Neural progenitor cell (in vitro differentiated cells): ENCODE measurements at regions not wholly inside any gene's neighbourhood (a gene's known extent, or its start where the extent isn't known, plus 50 kb on each side); places are given as distances from the start of the nearest gene placed in this dataset.

Experiments
- DNase-seq: peaks from one replicate; pipeline ENCODE4 v3.0.0-alpha.2; 2016; ENCODE audit warnings: low spot score
- H2AFZ ChIP-seq: fragments of 200-600 bp; sonication (generic); replicated peaks from 2 replicates; pipeline ENCODE4 v1.6.1; 2016; ENCODE audit warnings: antibody characterized with exemption
- H3F3A ChIP-seq: fragments of 200-600 bp; sonication (generic); 2 replicates; pipeline ENCODE4 v1.6.1; 2016; ENCODE audit warnings: antibody characterized with exemption, low read depth
- H3K27ac ChIP-seq: fragments of 200-600 bp; sonication (generic); 2 replicates; pipeline ENCODE4 v1.5.1; 2016; ENCODE audit warnings: mild to moderate bottlenecking
- H3K27me3 ChIP-seq: fragments of 200-600 bp; sonication (generic); 2 replicates; pipeline ENCODE4 v1.6.1; 2016; ENCODE audit warnings: mild to moderate bottlenecking, moderate library complexity
- H3K36me3 ChIP-seq: fragments of 200-600 bp; sonication (generic); 2 replicates; pipeline ENCODE4 v1.5.1; 2016
- H3K4me1 ChIP-seq: fragments of 200-600 bp; sonication (generic); 2 replicates; pipeline ENCODE4 v1.6.1; 2016; ENCODE audit warnings: mixed run types
- H3K4me2 ChIP-seq: fragments of 200-600 bp; sonication (generic); 2 replicates; pipeline ENCODE4 v1.6.1; 2016
- H3K4me3 ChIP-seq: fragments of 200-600 bp; sonication (generic); 2 replicates; pipeline ENCODE4 v1.5.1; 2016
- H3K79me2 ChIP-seq: fragments of 200-600 bp; sonication (generic); 2 replicates; pipeline ENCODE4 v1.6.1; 2016; ENCODE audit warnings: low read depth
- H3K9ac ChIP-seq: fragments of 200-600 bp; sonication (generic); 2 replicates; pipeline ENCODE4 v1.6.1; 2016
- H3K9me3 ChIP-seq: fragments of 200-600 bp; sonication (generic); 2 replicates; pipeline ENCODE4 v1.5.1; 2016; ENCODE audit warnings: low read depth
- H4K20me1 ChIP-seq: fragments of 200-600 bp; sonication (generic); 2 replicates; pipeline ENCODE4 v1.6.1; 2016; ENCODE audit warnings: low read depth
- H3K27ac Mint-ChIP-seq: 3 replicates; pipeline ENCODE4 v1.8.0; 2021; ENCODE audit warnings: mixed read lengths
- H3K27me3 Mint-ChIP-seq: 2 replicates; pipeline ENCODE4 v1.8.0; 2022; ENCODE audit warnings: low read depth, mild to moderate bottlenecking, inconsistent platforms, moderate library complexity, mixed read lengths; ENCODE audit not compliant: insufficient read depth
- H3K36me3 Mint-ChIP-seq: 3 replicates; pipeline ENCODE4 v1.8.0; 2021; ENCODE audit warnings: mixed read lengths
- H3K4me1 Mint-ChIP-seq: 3 replicates; pipeline ENCODE4 v1.8.0; 2021; ENCODE audit warnings: mixed read lengths
- H3K4me3 Mint-ChIP-seq: 3 replicates; pipeline ENCODE4 v1.8.0; 2021; ENCODE audit warnings: mild to moderate bottlenecking, moderate library complexity, mixed read lengths
- H3K9me3 Mint-ChIP-seq: 3 replicates; pipeline ENCODE4 v1.8.0; 2020; ENCODE audit warnings: mixed read lengths
- EZH2 ChIP-seq: fragments of 200-600 bp; sonication (generic); IDR thresholded peaks from 2 replicates; pipeline ENCODE4 v1.6.1; 2017; ENCODE audit warnings: antibody characterized with exemption, mild to moderate bottlenecking, moderate library complexity
- EZH2phosphoT487 ChIP-seq: fragments of 200-600 bp; sonication (generic); IDR thresholded peaks from 2 replicates; pipeline ENCODE4 v1.6.1; 2017; ENCODE audit warnings: antibody characterized with exemption
- TF ChIP-seq, protein P1 (sequence below): fragments of 200-600 bp; sonication (generic); IDR thresholded peaks from 2 replicates; pipeline ENCODE4 v1.5.1; 2017; ENCODE audit warnings: antibody characterized with exemption, mild to moderate bottlenecking

DNA sequence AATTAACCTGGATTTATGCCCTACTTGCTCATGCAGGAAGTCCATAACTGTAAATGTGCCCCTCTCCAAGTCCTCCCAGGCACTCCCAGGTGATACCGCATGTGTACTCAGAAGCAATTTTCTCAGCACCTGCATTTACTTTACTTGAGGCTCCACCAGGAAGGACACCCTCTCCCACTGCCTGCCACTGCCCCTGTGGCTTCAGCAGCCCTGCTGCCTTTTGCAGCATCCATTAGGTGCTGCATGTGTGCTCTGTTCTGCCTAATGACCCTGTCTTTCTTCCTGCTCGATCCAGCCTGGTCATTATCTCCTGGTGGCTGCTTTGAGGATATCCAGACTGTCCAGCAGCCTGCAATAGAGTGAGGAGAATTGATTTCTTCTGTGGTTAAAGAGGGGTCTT, 107.6 kb upstream of the SEMA6D start:
- H3K27ac Mint-ChIP-seq = no peak overlapping the region
- TF ChIP-seq, protein P1, sequence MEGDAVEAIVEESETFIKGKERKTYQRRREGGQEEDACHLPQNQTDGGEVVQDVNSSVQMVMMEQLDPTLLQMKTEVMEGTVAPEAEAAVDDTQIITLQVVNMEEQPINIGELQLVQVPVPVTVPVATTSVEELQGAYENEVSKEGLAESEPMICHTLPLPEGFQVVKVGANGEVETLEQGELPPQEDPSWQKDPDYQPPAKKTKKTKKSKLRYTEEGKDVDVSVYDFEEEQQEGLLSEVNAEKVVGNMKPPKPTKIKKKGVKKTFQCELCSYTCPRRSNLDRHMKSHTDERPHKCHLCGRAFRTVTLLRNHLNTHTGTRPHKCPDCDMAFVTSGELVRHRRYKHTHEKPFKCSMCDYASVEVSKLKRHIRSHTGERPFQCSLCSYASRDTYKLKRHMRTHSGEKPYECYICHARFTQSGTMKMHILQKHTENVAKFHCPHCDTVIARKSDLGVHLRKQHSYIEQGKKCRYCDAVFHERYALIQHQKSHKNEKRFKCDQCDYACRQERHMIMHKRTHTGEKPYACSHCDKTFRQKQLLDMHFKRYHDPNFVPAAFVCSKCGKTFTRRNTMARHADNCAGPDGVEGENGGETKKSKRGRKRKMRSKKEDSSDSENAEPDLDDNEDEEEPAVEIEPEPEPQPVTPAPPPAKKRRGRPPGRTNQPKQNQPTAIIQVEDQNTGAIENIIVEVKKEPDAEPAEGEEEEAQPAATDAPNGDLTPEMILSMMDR = no peak
- TF ChIP-seq EZH2phosphoT487 (no peak), EZH2 (no peak)

DNA sequence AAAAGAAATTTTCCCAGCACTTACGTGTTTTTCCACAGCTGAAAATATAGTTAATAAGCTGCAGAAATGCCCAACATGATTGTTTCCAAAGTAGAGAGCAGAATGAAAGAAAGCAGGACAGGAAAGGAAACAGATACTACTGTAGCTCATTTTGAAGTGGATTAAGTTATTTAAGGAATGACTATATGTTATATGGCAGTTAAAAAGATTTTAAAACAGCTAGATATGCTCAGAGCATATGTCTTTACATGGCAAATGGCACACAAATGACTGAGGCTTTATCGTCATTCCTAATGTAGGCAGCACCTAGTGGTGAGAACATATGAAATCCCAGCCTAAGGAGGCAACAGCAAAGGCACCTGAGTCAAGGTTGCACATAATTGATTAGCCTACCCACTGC, 106.6 kb upstream of the SEMA6D start:
- H3K4me1 ChIP-seq = peaks cover 20% of the 10 kb centered on the region
- TF ChIP-seq EZH2phosphoT487 = no peak
- no peak for TF ChIP-seq EZH2
- TF ChIP-seq, protein P1 = no peak
- Mint-ChIP-seq H3K36me3 (no peaks in the 10 kb centered on the region), H3K27ac (no peak overlapping the region), H3K27me3 (no peaks in the 10 kb centered on the region), H3K4me1 (peaks cover 11% of the 10 kb centered on the region), H3K4me3 (no peak overlapping the region), H3K9me3 (no peaks in the 10 kb centered on the region)
- no peak overlapping the region for H3K4me2 ChIP-seq
- DNase-seq = no peak
- no peaks in the 10 kb centered on the region for H3K36me3 ChIP-seq
- no peaks in the 10 kb centered on the region for H4K20me1 ChIP-seq
- H3K9ac ChIP-seq = no peak overlapping the region
- no peaks in the 10 kb centered on the region for H3K79me2 ChIP-seq
- no peak overlapping the region for H2AFZ ChIP-seq
- no peak overlapping the region for H3K4me3 ChIP-seq
- no peaks in the 10 kb centered on the region for H3K9me3 ChIP-seq
- H3K27ac ChIP-seq = no peak overlapping the region
- H3K27me3 ChIP-seq = no peaks in the 10 kb centered on the region
- peaks cover 10% of the 10 kb centered on the region for H3F3A ChIP-seq

More for the DNA sequence above, 107.6 kb upstream of the SEMA6D start:
- H3K27me3 ChIP-seq = no peaks in the 10 kb centered on the region
- H2AFZ ChIP-seq = peak overlapping the region; percentile 43
- no peak overlapping the region for H3K9ac ChIP-seq
- H3K4me1 ChIP-seq = peaks cover 15% of the 10 kb centered on the region
- Mint-ChIP-seq H3K27me3 (no peaks in the 10 kb centered on the region), H3K36me3 (no peaks in the 10 kb centered on the region), H3K4me3 (no peak overlapping the region), H3K9me3 (peaks cover 3% of the 10 kb centered on the region), H3K4me1 (peaks cover 11% of the 10 kb centered on the region)
- no peak overlapping the region for H3K4me2 ChIP-seq
- no peak overlapping the region for H3K27ac ChIP-seq
- no peaks in the 10 kb centered on the region for H3K36me3 ChIP-seq
- no peak for DNase-seq
- no peaks in the 10 kb centered on the region for H4K20me1 ChIP-seq
- peaks cover 10% of the 10 kb centered on the region for H3F3A ChIP-seq
- H3K4me3 ChIP-seq = no peak overlapping the region
- H3K9me3 ChIP-seq = no peaks in the 10 kb centered on the region
- no peaks in the 10 kb centered on the region for H3K79me2 ChIP-seq

DNA sequence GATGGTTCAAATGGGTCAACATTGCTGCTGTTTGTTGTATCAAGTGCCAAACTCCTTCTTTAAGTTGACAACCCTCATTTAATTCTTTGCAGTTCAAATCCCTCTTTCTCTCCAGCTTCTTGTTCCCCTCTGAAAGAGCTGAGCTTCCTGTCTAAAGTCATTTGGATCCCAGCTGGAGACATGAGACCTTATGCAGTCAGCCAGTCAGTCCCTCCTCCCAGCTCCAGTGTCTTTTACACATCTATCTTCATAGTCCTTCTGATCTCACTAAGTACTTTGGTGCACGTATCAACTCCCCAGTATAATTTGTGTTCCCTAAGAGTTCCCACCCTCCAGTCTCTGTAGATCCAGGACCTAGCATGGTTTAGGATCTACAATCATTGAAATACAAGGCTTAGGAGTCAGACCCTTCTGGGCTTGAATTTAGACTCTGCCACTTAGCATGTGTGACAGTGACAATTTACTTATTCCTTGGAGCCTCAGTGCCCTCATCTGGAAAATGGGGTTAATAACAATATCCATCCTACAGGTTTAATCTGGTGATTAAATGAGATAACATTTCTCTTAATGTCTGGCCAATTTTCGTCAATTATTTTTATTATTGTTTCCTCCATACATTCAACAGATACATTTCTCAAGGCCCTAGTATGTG, 102.8 kb upstream of the SEMA6D start:
- H3K79me2 ChIP-seq = no peaks in the 10 kb centered on the region
- Mint-ChIP-seq H3K9me3 (no peaks in the 10 kb centered on the region), H3K27ac (no peak overlapping the region), H3K4me1 (peaks cover 42% of the 10 kb centered on the region), H3K27me3 (no peaks in the 10 kb centered on the region), H3K36me3 (no peaks in the 10 kb centered on the region), H3K4me3 (no peak overlapping the region)
- H4K20me1 ChIP-seq = no peaks in the 10 kb centered on the region
- no peaks in the 10 kb centered on the region for H3K27me3 ChIP-seq
- peak overlapping the region; percentile 58 for H3K4me2 ChIP-seq
- H3K9me3 ChIP-seq = no peaks in the 10 kb centered on the region
- H3K4me1 ChIP-seq = peaks cover 47% of the 10 kb centered on the region
- H3K36me3 ChIP-seq = no peaks in the 10 kb centered on the region
- H3K4me3 ChIP-seq = no peak overlapping the region
- H3F3A ChIP-seq = peaks cover 35% of the 10 kb centered on the region
- no peak overlapping the region for H3K9ac ChIP-seq
- H3K27ac ChIP-seq = peak overlapping the region; percentile 55
- peak overlapping the region; percentile 11 for H2AFZ ChIP-seq
- TF ChIP-seq, protein P1 = no peak
- no peak for TF ChIP-seq EZH2
- no peak for TF ChIP-seq EZH2phosphoT487
- DNase-seq = peak; percentile 35
